ENCODE measurements at regions not wholly inside any gene's neighbourhood (a gene's known extent, or its start where the extent isn't known, plus 50 kb on each side); places are given as distances from the start of the nearest gene placed in this dataset.
"Not testable (repeated sequence)": the region's sequence is repeated elsewhere in the genome, so short reads cannot be mapped to it uniquely, and the experiment has no call there.

DNA sequence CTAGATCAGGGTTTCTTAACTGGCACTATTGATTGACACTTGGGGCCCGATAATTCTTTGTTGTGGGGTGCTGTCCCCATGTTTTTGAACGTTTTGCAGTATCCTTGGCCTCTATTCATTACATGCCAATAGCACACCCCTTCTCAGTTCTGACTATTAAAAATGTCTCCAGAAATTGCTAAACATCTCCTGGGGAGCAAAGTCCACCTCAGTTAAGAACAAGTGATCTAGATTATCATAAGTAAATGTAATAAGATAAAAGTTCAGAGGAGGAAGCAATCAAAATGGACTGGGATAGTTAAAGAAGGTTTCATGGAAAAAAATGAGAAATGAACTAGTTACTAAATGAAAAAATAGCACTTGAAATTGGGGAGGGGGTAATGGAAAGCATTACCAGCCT, 98.1 kb upstream of the MIR17HG start:
- POLR2A ChIA-PET = no interaction called here
- CTCF ChIA-PET = interaction anchor here (1.7 kb wide), 1 partner anchor 75 kb away, joined by 7 read pairs; no protein-coding TSS in a partner anchor
- ATAC-seq (no peak), DNase-seq (ENCODE audit: low spot score) (no peak)
- no peaks in the 10 kb centered on the region for H3K36me3 Mint-ChIP-seq
- H3K27ac Mint-ChIP-seq = no peak overlapping the region
- TF ChIP-seq SMAD4 (CRISPR knock-in tag; IDR thresholded peaks at IDR 0.05) (no peak), OVOL2 (CRISPR knock-in tag; IDR thresholded peaks at IDR 0.05; ENCODE audit: borderline replicate concordance) (no peak), TEAD4 (CRISPR knock-in tag; IDR thresholded peaks at IDR 0.05) (no peak), TEAD1 (CRISPR knock-in tag; IDR thresholded peaks at IDR 0.05) (no peak)
- TF ChIP-seq, protein P1, sequence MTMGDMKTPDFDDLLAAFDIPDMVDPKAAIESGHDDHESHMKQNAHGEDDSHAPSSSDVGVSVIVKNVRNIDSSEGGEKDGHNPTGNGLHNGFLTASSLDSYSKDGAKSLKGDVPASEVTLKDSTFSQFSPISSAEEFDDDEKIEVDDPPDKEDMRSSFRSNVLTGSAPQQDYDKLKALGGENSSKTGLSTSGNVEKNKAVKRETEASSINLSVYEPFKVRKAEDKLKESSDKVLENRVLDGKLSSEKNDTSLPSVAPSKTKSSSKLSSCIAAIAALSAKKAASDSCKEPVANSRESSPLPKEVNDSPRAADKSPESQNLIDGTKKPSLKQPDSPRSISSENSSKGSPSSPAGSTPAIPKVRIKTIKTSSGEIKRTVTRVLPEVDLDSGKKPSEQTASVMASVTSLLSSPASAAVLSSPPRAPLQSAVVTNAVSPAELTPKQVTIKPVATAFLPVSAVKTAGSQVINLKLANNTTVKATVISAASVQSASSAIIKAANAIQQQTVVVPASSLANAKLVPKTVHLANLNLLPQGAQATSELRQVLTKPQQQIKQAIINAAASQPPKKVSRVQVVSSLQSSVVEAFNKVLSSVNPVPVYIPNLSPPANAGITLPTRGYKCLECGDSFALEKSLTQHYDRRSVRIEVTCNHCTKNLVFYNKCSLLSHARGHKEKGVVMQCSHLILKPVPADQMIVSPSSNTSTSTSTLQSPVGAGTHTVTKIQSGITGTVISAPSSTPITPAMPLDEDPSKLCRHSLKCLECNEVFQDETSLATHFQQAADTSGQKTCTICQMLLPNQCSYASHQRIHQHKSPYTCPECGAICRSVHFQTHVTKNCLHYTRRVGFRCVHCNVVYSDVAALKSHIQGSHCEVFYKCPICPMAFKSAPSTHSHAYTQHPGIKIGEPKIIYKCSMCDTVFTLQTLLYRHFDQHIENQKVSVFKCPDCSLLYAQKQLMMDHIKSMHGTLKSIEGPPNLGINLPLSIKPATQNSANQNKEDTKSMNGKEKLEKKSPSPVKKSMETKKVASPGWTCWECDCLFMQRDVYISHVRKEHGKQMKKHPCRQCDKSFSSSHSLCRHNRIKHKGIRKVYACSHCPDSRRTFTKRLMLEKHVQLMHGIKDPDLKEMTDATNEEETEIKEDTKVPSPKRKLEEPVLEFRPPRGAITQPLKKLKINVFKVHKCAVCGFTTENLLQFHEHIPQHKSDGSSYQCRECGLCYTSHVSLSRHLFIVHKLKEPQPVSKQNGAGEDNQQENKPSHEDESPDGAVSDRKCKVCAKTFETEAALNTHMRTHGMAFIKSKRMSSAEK (CRISPR knock-in tag; IDR thresholded peaks at IDR 0.05; ENCODE audit: borderline replicate concordance) = no peak
- TF ChIP-seq, protein P2, sequence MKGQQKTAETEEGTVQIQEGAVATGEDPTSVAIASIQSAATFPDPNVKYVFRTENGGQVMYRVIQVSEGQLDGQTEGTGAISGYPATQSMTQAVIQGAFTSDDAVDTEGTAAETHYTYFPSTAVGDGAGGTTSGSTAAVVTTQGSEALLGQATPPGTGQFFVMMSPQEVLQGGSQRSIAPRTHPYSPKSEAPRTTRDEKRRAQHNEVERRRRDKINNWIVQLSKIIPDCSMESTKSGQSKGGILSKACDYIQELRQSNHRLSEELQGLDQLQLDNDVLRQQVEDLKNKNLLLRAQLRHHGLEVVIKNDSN (CRISPR knock-in tag; IDR thresholded peaks at IDR 0.05) = no peak
- H3K4me1 Mint-ChIP-seq = peaks cover 12% of the 10 kb centered on the region
- H3K9me3 Mint-ChIP-seq = peaks cover 4% of the 10 kb centered on the region
- no peak overlapping the region for H3K4me3 Mint-ChIP-seq
- H3K27me3 Mint-ChIP-seq (ENCODE audit: low read depth) = no peaks in the 10 kb centered on the region

DNA sequence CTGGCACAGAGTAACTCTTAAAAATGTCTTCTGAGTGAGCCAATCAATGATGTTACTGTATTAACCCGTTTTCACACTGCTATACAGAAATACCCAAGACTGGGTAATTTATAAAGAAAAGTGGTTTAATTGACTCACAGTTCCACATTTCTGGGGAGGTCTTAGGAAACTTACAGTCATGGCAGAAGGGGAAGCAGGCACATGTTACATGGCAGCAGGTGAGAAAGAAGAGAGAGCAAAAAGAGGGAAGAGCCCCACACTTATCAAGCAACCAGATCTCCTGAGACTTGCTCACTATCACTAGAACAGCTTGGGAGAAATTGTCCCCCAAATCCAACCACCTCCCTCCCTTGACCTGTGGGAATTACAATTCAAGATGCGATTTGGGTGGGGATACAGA, 97.6 kb upstream of the MIR17HG start:
- Mint-ChIP-seq H3K27me3 (ENCODE audit: low read depth) (no peaks in the 10 kb centered on the region), H3K4me3 (no peak overlapping the region), H3K4me1 (peaks cover 12% of the 10 kb centered on the region), H3K27ac (no peak overlapping the region), H3K36me3 (no peaks in the 10 kb centered on the region), H3K9me3 (peaks cover 4% of the 10 kb centered on the region)
- no peak for ATAC-seq
- CTCF ChIA-PET = no interaction called here
- no peak for TF ChIP-seq RELA (CRISPR knock-in tag; IDR thresholded peaks at IDR 0.05; ENCODE audit: borderline replicate concordance)
- TF ChIP-seq, protein P3, sequence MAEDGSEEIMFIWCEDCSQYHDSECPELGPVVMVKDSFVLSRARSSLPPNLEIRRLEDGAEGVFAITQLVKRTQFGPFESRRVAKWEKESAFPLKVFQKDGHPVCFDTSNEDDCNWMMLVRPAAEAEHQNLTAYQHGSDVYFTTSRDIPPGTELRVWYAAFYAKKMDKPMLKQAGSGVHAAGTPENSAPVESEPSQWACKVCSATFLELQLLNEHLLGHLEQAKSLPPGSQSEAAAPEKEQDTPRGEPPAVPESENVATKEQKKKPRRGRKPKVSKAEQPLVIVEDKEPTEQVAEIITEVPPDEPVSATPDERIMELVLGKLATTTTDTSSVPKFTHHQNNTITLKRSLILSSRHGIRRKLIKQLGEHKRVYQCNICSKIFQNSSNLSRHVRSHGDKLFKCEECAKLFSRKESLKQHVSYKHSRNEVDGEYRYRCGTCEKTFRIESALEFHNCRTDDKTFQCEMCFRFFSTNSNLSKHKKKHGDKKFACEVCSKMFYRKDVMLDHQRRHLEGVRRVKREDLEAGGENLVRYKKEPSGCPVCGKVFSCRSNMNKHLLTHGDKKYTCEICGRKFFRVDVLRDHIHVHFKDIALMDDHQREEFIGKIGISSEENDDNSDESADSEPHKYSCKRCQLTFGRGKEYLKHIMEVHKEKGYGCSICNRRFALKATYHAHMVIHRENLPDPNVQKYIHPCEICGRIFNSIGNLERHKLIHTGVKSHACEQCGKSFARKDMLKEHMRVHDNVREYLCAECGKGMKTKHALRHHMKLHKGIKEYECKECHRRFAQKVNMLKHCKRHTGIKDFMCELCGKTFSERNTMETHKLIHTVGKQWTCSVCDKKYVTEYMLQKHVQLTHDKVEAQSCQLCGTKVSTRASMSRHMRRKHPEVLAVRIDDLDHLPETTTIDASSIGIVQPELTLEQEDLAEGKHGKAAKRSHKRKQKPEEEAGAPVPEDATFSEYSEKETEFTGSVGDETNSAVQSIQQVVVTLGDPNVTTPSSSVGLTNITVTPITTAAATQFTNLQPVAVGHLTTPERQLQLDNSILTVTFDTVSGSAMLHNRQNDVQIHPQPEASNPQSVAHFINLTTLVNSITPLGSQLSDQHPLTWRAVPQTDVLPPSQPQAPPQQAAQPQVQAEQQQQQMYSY (CRISPR knock-in tag; IDR thresholded peaks at IDR 0.05) = no peak
- TF ChIP-seq, protein P4, sequence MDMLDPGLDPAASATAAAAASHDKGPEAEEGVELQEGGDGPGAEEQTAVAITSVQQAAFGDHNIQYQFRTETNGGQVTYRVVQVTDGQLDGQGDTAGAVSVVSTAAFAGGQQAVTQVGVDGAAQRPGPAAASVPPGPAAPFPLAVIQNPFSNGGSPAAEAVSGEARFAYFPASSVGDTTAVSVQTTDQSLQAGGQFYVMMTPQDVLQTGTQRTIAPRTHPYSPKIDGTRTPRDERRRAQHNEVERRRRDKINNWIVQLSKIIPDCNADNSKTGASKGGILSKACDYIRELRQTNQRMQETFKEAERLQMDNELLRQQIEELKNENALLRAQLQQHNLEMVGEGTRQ (CRISPR knock-in tag; IDR thresholded peaks at IDR 0.05) = no peak
- TF ChIP-seq, protein P5, sequence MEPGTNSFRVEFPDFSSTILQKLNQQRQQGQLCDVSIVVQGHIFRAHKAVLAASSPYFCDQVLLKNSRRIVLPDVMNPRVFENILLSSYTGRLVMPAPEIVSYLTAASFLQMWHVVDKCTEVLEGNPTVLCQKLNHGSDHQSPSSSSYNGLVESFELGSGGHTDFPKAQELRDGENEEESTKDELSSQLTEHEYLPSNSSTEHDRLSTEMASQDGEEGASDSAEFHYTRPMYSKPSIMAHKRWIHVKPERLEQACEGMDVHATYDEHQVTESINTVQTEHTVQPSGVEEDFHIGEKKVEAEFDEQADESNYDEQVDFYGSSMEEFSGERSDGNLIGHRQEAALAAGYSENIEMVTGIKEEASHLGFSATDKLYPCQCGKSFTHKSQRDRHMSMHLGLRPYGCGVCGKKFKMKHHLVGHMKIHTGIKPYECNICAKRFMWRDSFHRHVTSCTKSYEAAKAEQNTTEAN (CRISPR knock-in tag; IDR thresholded peaks at IDR 0.05) = no peak
- no peak for TF ChIP-seq ZNF671 (CRISPR knock-in tag; IDR thresholded peaks at IDR 0.05)
- no peak for TF ChIP-seq FOXP1 (CRISPR knock-in tag; IDR thresholded peaks at IDR 0.05; ENCODE audit: borderline replicate concordance)
- TF ChIP-seq, protein P6, sequence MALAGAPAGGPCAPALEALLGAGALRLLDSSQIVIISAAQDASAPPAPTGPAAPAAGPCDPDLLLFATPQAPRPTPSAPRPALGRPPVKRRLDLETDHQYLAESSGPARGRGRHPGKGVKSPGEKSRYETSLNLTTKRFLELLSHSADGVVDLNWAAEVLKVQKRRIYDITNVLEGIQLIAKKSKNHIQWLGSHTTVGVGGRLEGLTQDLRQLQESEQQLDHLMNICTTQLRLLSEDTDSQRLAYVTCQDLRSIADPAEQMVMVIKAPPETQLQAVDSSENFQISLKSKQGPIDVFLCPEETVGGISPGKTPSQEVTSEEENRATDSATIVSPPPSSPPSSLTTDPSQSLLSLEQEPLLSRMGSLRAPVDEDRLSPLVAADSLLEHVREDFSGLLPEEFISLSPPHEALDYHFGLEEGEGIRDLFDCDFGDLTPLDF (CRISPR knock-in tag; IDR thresholded peaks at IDR 0.05) = no peak
- POLR2A ChIA-PET = no interaction called here
- DNase-seq (ENCODE audit: low spot score) = no peak

DNA sequence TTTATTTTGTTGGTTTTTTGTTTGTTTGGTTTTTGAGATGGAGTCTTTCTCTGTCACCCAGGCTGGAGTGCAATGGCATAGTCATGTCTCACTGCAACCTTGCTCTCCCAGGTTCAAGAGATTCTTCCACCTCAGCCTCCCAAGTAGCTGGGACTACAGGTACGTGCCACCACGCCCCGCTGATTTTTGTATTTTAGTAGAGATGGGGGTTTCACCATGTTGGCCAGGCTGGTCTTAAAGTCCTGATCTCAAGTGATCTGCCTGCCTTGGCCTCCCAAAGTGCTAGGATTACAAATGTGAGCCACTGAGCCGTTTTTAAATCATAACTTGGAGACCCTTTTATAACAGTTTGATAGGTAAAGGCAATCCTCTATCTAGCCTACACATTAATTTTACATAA, 95.9 kb upstream of the MIR17HG start:
- H3K4me3 Mint-ChIP-seq; DNase-seq (ENCODE audit: low spot score); POLR2A ChIA-PET; H3K4me1 Mint-ChIP-seq; CTCF ChIA-PET; H3K9me3 Mint-ChIP-seq; H3K27me3 Mint-ChIP-seq (ENCODE audit: low read depth); H3K36me3 Mint-ChIP-seq; ATAC-seq; H3K27ac Mint-ChIP-seq: not testable (repeated sequence)
